Skeletal muscle cell (primary cell): ENCODE measurements at regions not wholly inside any gene's neighbourhood (a gene's known extent, or its start where the extent isn't known, plus 50 kb on each side); places are given as distances from the start of the nearest gene placed in this dataset.
"Not testable (repeated sequence)": the region's sequence is repeated elsewhere in the genome, so short reads cannot be mapped to it uniquely, and the experiment has no call there.

Source experiments
- DNase-seq: peaks from one replicate; pipeline ENCODE4 v3.0.0-alpha.2; 2010; ENCODE audit warnings: low read depth
- H3K4me3 ChIP-seq: 2 replicates; pipeline ENCODE4 v1.5.1; 2011; ENCODE audit warnings: low read depth, mild to moderate bottlenecking, control low read depth, low read length, moderate library complexity

DNA sequence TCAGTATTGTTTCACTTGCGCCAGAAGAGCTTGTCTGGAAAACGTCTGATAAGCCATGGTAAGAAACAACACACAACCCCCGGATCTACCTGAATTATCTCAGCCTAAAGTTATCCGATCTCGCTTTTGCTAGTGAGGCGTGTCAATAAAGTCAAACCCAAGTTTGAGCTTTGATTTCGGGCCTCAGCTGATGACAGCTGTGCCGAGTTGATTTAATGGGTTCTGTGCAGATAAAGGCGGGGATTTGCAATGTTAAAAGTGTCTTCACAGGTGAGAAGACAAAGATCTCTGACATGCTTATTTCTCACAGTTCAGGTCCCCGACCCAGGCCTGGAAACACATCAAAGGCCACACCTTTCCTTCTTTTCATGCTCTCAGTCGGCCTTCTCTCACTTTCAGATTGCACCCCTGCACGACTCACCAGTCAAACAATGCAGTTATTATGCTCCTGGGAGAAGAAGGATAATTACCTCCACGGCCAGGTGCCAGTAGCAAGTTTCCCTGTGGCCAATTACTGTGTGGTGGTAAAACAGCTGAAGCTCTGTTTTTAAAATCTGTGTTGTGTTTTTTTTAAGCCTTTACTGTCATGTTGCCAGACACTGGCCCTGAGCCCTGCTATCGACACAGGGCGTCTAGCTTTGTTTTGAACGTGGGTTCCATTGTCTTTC lies 245.3 kb upstream of the RUNX1 start:
- DNase-seq = no peak
- H3K4me3 ChIP-seq = no peak overlapping the region

GRCh38 chr21:35291973-35292627 lies 243.0 kb upstream of the RUNX1 start:
- DNase-seq = peak; percentile 43
- H3K4me3 ChIP-seq = no peak overlapping the region

DNA sequence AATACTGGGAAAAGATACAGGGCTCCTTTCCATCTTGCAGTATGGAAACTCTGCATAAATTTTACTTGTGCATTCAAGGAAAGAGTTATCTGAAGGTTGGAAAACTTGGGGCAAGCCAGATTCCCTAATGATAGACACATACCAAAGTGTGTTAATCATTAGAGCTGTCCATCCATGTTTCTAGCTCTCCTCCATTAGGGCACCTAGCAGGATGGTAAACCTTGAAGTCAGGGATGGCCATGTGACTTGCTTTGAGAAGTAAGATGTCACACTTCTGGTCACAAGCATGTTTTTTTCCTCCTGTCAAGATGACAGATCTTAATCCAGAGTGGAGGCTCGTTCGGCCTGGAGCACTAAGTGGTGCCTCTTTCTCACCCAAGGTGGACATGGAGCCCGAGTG lies 241.9 kb upstream of the RUNX1 start:
- H3K4me3 ChIP-seq = no peak overlapping the region
- no peak for DNase-seq

DNA sequence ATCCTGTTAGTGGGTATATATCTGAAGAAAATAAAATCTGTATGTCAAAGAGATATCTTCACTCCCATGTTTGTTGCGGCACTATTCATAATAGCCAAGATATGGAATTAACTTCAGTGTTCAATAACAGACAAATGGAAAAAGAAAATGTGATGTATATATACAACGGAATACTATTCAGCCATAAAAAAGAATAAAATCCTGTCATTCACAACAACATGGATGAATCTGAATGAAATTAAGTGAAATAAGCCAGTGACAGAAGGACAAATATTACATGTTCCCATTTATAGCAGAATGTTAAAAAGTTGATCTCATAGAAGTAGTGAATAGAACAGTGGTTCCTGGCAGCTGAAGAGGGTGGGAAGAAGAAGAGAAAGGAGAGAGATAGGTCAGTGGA lies 239.1 kb upstream of the RUNX1 start:
- no peak for DNase-seq
- no peak overlapping the region for H3K4me3 ChIP-seq

DNA sequence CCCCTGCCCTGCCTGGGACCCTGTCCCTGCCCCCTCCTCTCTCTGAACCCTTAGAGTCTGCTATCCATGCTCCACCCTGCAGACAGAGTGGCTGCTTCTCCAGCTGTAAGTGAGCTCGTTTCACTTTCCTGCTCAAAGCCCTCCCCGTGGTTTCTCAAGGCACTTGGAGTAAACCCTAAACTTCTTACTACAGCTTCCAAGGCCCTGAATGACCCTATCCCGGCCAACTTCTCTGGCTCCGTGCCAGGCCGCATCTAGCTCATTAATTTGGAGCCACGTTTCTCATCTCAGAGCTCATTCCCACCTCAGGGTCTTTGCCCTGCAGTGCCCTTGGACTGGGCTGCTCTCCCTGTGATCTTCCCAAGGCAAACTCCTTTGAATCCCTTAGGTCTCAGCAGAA lies 235.1 kb upstream of the RUNX1 start:
- no peak for DNase-seq
- no peak overlapping the region for H3K4me3 ChIP-seq

DNA sequence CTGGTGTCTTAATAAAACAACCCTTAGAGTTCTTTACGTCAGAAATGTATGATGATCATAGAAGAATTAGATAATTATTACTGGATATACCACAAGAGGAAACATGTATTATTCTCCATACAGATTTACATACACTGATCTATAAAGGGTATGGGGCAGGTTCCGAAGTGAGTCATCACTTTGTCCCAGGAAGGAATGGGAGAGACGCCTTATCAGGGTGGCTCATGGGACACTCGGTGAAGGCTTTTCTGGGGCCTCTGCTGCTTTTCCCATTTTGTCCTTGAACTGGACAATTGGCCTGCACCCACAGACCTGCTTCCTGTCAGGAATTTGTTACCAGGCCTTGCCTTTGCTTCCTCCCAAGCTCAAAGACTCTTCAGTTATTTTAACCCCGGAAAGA lies 233.8 kb upstream of the RUNX1 start:
- DNase-seq = no peak
- H3K4me3 ChIP-seq = no peak overlapping the region

- no peak for DNase-seq
- H3K4me3 ChIP-seq = no peak overlapping the region
These were observed 232.9 kb upstream of the RUNX1 start for GRCh38 chr21:35281956-35282355.

- DNase-seq = no peak
- H3K4me3 ChIP-seq = no peak overlapping the region
These were observed 231.1 kb upstream of the RUNX1 start for GRCh38 chr21:35280231-35280630.

DNA sequence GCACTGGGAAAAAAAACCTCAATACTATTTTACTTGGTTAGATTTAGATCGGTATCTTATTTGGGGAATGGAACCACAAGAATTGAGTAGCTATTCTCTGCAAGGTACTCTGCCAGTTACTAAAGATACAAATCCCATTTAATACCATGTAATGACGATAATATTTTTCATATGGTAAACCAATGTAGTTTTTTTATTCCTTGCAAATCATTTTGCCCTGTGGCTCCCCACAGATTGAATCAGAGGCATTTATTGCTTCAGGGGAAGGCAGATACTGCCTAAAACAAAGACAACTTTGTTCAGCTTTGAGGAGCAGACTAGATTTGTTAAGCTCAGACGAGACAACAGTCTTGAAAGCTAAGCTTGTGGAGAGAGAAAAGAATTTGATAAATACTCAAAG lies 226.7 kb upstream of the RUNX1 start:
- no peak for DNase-seq
- no peak overlapping the region for H3K4me3 ChIP-seq

GRCh38 chr21:35274923-35275322 lies 225.8 kb upstream of the RUNX1 start:
- DNase-seq = no peak
- no peak overlapping the region for H3K4me3 ChIP-seq

- no peak for DNase-seq
- no peak overlapping the region for H3K4me3 ChIP-seq
These were observed 225.0 kb upstream of the RUNX1 start for GRCh38 chr21:35274090-35274489.

- no peak for DNase-seq
- H3K4me3 ChIP-seq = no peak overlapping the region
These were observed 224.2 kb upstream of the RUNX1 start for GRCh38 chr21:35273333-35273732.

- not testable (repeated sequence) for H3K4me3 ChIP-seq, DNase-seq
These were observed 222.4 kb upstream of the RUNX1 start for GRCh38 chr21:35271344-35272118.

DNA sequence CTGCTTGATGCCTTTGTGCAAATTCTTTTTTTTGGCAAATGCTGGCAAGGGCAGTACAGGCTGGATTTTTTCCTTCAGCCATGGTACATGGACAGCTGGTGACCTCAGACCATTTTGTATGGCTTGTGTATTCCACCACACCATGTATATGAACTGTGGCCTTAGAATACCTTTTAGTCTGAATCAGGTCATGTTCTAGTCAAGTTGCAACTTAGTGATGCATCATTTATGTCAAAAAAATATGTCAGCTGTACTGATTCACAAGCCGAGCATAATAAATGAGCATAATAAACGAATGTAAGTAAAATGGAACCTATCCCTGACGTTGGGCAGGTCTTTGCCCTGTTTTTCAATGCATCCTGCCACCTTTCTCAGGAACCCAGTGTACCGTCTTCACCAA lies 219.7 kb upstream of the RUNX1 start:
- no peak overlapping the region for H3K4me3 ChIP-seq
- no peak for DNase-seq

- DNase-seq = no peak
These were observed 219.2 kb upstream of the RUNX1 start for GRCh38 chr21:35268261-35268660.

DNA sequence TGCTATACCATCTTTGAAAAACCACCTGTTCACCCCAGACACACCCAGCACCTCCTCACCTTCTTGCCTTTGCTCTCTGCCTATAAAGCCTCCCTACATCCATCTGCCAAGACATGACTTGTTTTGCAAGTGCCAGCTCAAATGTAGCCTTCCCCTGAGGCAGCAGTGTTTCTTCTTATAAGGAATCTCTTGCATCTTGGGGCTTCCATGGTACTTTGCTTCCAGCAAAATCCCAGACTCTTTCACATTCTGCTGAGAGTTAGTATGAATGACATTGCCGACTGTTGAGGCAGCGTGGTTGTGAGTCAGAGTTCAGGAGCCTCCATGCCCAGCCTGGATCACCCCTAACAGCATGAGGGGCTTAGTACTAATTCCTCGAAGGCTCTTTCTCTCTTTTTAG lies 217.4 kb upstream of the RUNX1 start:
- no peak overlapping the region for H3K4me3 ChIP-seq
- DNase-seq = no peak

More at GRCh38 chr21:35268261-35268660, 219.2 kb upstream of the RUNX1 start:
- no peak overlapping the region for H3K4me3 ChIP-seq

DNA sequence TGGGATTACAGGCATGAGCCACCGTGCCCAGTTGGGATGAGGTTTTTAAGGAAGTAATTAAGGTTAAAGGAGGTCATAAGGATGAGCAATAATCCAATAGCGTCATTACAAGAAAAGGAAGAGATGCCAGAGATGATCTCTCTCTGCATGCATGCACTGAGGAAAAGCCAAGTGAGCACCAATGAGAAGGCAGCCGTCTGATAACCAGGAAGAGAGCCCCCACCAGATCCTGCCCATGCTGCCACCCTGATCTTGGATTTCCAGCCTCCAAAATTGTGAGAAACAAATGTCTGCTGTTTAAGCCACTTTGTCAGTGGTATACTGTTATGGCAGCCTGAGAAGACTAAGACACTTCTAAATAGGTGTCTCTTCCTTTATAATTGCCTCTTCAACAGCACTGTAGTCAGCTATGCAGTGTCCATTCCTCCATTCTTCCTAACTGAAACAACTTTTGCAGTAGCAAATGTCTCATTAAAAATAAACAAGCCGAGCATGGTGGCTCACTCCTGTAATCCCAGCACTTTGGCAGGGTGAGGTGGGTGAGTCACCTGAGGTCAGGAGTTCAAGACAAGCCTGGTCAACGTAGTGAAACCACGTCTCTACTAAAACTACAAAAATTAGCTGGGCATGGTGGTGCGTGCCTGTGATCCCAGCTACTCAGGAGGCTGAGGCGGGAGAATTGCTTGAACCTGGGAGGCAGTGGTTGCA lies 216.2 kb upstream of the RUNX1 start:
- H3K4me3 ChIP-seq = no peak overlapping the region
- no peak for DNase-seq

GRCh38 chr21:35259457-35259856 lies 210.4 kb upstream of the RUNX1 start:
- H3K4me3 ChIP-seq = no peak overlapping the region

DNA sequence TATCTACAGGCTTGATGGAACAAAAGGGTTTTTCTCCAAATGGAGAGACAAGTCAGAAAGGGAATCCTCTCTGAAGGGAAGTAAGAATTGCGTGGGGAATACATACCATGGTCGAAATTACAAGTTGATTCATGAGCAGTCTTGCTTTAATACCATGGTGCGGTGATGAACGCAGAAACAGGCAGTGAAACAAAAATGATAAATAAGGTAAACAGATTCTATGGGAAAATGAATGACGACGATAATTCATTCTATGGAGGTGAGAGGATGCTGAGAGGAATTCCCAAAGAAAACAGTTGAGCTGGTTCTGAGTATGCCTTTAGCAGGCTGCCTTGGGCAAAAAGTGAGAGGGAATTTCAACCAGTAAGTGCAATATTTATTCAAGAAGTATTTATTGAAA lies 209.4 kb upstream of the RUNX1 start:
- DNase-seq = no peak

More at GRCh38 chr21:35259457-35259856, 210.4 kb upstream of the RUNX1 start:
- no peak for DNase-seq

GRCh38 chr21:35257413-35257812 lies 208.3 kb upstream of the RUNX1 start:
- H3K4me3 ChIP-seq = no peak overlapping the region
- DNase-seq = peak; percentile 93

More for the DNA sequence above, 209.4 kb upstream of the RUNX1 start:
- H3K4me3 ChIP-seq = no peak overlapping the region
